Skin of body (tissue), 1 donor: ENCODE measurements at regions not wholly inside any gene's neighbourhood (a gene's known extent, or its start where the extent isn't known, plus 50 kb on each side); places are given as distances from the start of the nearest gene placed in this dataset.
"Not testable (repeated sequence)": the region's sequence is repeated elsewhere in the genome, so short reads cannot be mapped to it uniquely, and the experiment has no call there.

Experiments
- DNase-seq: peaks from one replicate; lab custom pipeline; 2025; lab: John Stamatoyannopoulos, UW

GRCh38 chr4:178142724-178143123 is 700.5 kb upstream of the AGA start:
- no peak for DNase-seq

- no peak for DNase-seq
Measured at GRCh38 chr4:178148106-178148505, 705.9 kb upstream of the AGA start.

GRCh38 chr4:178165251-178165950 is 723.2 kb upstream of the AGA start:
- no peak for DNase-seq

- DNase-seq: no peak
Measured at GRCh38 chr4:178165951-178166308, 723.7 kb upstream of the AGA start.

GRCh38 chr4:178173771-178174170 is 731.5 kb upstream of the AGA start:
- DNase-seq: no peak

GRCh38 chr4:178174756-178175155 is 732.5 kb upstream of the AGA start:
- DNase-seq: no peak

GRCh38 chr4:178185517-178185916 is 743.3 kb upstream of the AGA start:
- DNase-seq: no peak

GRCh38 chr4:178192611-178193010 is 750.4 kb upstream of the AGA start:
- DNase-seq: no peak

GRCh38 chr4:178196751-178197374 is 754.6 kb upstream of the AGA start:
- DNase-seq: no peak

- DNase-seq: no peak
Measured at GRCh38 chr4:178198691-178199090, 756.5 kb upstream of the AGA start.

GRCh38 chr4:178202422-178202821 is 760.2 kb upstream of the AGA start:
- no peak for DNase-seq

- no peak for DNase-seq
Measured at GRCh38 chr4:178205826-178206225, 763.6 kb upstream of the AGA start.

GRCh38 chr4:178215309-178215708 is 773.1 kb upstream of the AGA start:
- no peak for DNase-seq

- DNase-seq: no peak
Measured at GRCh38 chr4:178215763-178216162, 773.5 kb upstream of the AGA start.

GRCh38 chr4:178226421-178226820 is 784.2 kb upstream of the AGA start:
- DNase-seq: not testable (repeated sequence)

- no peak for DNase-seq
Measured at GRCh38 chr4:178233906-178234305, 791.7 kb upstream of the AGA start.

- DNase-seq: no peak
Measured at GRCh38 chr4:178240891-178241290, 798.7 kb upstream of the AGA start.

- no peak for DNase-seq
Measured at GRCh38 chr4:178241601-178242118, 799.4 kb upstream of the AGA start.

GRCh38 chr4:178242655-178243054 is 800.4 kb upstream of the AGA start:
- DNase-seq: no peak

- no peak for DNase-seq
Measured at GRCh38 chr4:178244785-178245184, 802.5 kb upstream of the AGA start.

GRCh38 chr4:178255172-178255571 is 812.9 kb upstream of the AGA start:
- no peak for DNase-seq

GRCh38 chr4:178258603-178259002 is 816.4 kb upstream of the AGA start:
- no peak for DNase-seq

GRCh38 chr4:178259566-178259965 is 817.3 kb upstream of the AGA start:
- DNase-seq: no peak
